Panc1 (cell line): ENCODE measurements at regions not wholly inside any gene's neighbourhood (a gene's known extent, or its start where the extent isn't known, plus 50 kb on each side); places are given as distances from the start of the nearest gene placed in this dataset.

Source experiments
- ATAC-seq: fragments of 200-7000 bp; cut with Tn5 transposase; 2 replicates; pipeline ENCODE4 v1.9.1; 2020; ENCODE audit warnings: mild to moderate bottlenecking, moderate library complexity
- BruUV-seq: library from RNA; stranded (reverse); fragments of 400-500 nt; replicated peaks from 2 replicates; lab custom pipeline; 2021; lab: Mats Ljungman, UMichigan
- CTCF ChIA-PET: fragments of 300-600 bp; sonication (Branson Sonifier 250); formaldehyde crosslinking; loops from one replicate; lab custom pipeline; 2022; ENCODE audit warnings: antibody characterized with exemption; lab: Charles Lee
- POLR2A ChIA-PET: fragments of 300-600 bp; sonication (Branson Sonifier 250); formaldehyde crosslinking; loops from one replicate; lab custom pipeline; 2022; ENCODE audit warnings: antibody characterized with exemption; lab: Charles Lee
- DNase-seq: peaks from one replicate; pipeline ENCODE4 v3.0.0-alpha.2; 2010; ENCODE audit warnings: low read depth, low spot score
- H3K27ac ChIP-seq: 2 replicates; pipeline ENCODE4 v1.5.1; 2011; ENCODE audit warnings: mild to moderate bottlenecking, low read length, inconsistent platforms
- H3K27me3 ChIP-seq: fragments of 200-500 bp; sonication (Bioruptor generic); 2 replicates; pipeline ENCODE4 v1.6.0; 2014; ENCODE audit warnings: low read length, inconsistent platforms; ENCODE audit not compliant: control insufficient read depth, insufficient read depth
- H3K36me3 ChIP-seq: fragments of 200-500 bp; sonication (Bioruptor generic); 2 replicates; pipeline ENCODE4 v1.5.1; 2014; ENCODE audit warnings: inconsistent platforms, mild to moderate bottlenecking, low read length, moderate library complexity; ENCODE audit not compliant: control insufficient read depth, insufficient read depth
- H3K4me1 ChIP-seq: 2 replicates; pipeline ENCODE4 v1.5.1; 2011; ENCODE audit warnings: inconsistent platforms, mild to moderate bottlenecking, low read length, moderate library complexity; ENCODE audit not compliant: control insufficient read depth, insufficient read depth
- H3K4me3 ChIP-seq, 2 experiments: 2 replicates each; pipeline ENCODE4 v1.5.1; 2011 to 2012; ENCODE audit warnings: low read depth in 2 of 2, low read length in 2 of 2, mild to moderate bottlenecking in 2 of 2, inconsistent platforms in 1 of 2, moderate library complexity in 1 of 2
- H3K9me3 ChIP-seq: fragments of 200-500 bp; sonication (Bioruptor generic); 2 replicates; pipeline ENCODE4 v1.5.1; 2014; ENCODE audit warnings: low read depth, mild to moderate bottlenecking, inconsistent platforms, low read length, moderate library complexity; ENCODE audit not compliant: control insufficient read depth, insufficient read depth
- CTCF ChIP-seq: fragments of 450-650 bp; IDR thresholded peaks from 2 replicates; pipeline ENCODE4 v1.5.1; 2017; ENCODE audit warnings: mild to moderate bottlenecking
- POLR2AphosphoS5 ChIP-seq: IDR thresholded peaks from 2 replicates; pipeline ENCODE4 v1.6.1; 2012; ENCODE audit warnings: mild to moderate bottlenecking, low read depth, low read length, moderate library complexity
- REST ChIP-seq, 2 experiments: IDR thresholded peaks; 2 replicates each; pipeline ENCODE4 v1.6.1; 2011 to 2012; ENCODE audit warnings: low read depth in 2 of 2, control low read depth in 1 of 2, low read length in 1 of 2, mild to moderate bottlenecking in 1 of 2, moderate library complexity in 1 of 2; ENCODE audit not compliant: insufficient read depth in 1 of 2
- SIN3A ChIP-seq: IDR thresholded peaks from 2 replicates; pipeline ENCODE4 v1.6.1; 2012; ENCODE audit warnings: low read depth, mild to moderate bottlenecking, low read length, moderate library complexity, borderline replicate concordance; ENCODE audit not compliant: insufficient read depth
- TCF7L2 ChIP-seq: IDR thresholded peaks from 2 replicates; pipeline ENCODE4 v1.6.1; 2011; ENCODE audit warnings: mild to moderate bottlenecking, low read depth, low read length, inconsistent platforms
- in situ Hi-C: cut with HindIII; loops from 2 replicates; pipeline ENCODE4 v1.10.0; 2016; ENCODE audit warnings: low sequenced_read_pairs, low pct_unique_long_range_greater_than_20kb
- intact Hi-C: fragments of 100-400 bp; cut with micrococcal nuclease; formaldehyde crosslinking; loops from one replicate; pipeline ENCODE4 v1.10.0; 2022; ENCODE audit not compliant: unreplicated experiment

DNA sequence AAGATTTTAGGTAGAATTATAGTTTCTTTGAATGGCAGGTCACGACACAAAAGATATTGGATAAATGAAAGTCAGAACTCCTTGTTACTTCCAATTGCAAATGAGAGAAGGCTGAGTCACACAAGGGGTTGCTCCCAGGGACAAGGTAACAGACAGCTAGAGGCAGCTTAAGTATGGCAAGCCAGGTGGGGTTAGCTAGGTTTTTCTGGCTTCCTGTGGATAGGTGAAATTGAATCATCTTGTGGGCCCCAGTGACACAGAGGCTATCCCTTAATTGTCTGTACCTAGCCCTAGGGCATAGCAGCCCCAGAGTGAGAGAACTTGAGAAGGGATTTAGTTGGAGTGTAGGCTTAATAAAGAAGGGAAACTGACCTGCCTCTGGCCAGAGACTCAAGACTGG lies 407.7 kb upstream of the SLC8A1 start:
- no TSS peak for BruUV-seq
- no peaks in the 10 kb centered on the region for H3K36me3 ChIP-seq
- in situ Hi-C loops (no loop called here), intact Hi-C loops (no loop called here)
- no peaks in the 10 kb centered on the region for H3K9me3 ChIP-seq
- ChIA-PET CTCF (no interaction called here), POLR2A (no interaction called here)
- ATAC-seq (no peak), DNase-seq (no peak)
- H3K4me3 ChIP-seq, result no peak overlapping the region
- no peak overlapping the region for H3K27ac ChIP-seq
- no peak for TF ChIP-seq CTCF
- H3K27me3 ChIP-seq, result no peaks in the 10 kb centered on the region
- no peaks in the 10 kb centered on the region for H3K4me1 ChIP-seq

- TF ChIP-seq SIN3A (no peak), TCF7L2 (no peak), CTCF (no peak), REST (IDR thresholded peaks at IDR 0.05; ENCODE audit: insufficient read depth in 1 of 2, low read depth in 2 of 2, low read length in 1 of 2) (no peak), POLR2AphosphoS5 (no peak)
- in situ Hi-C loops, result no loop called here
- BruUV-seq, result no TSS peak
- Histone ChIP-seq H3K27me3 (no peaks in the 10 kb centered on the region), H3K36me3 (no peaks in the 10 kb centered on the region), H3K4me1 (no peaks in the 10 kb centered on the region), H3K27ac (no peak overlapping the region), H3K9me3 (no peaks in the 10 kb centered on the region), H3K4me3 (no peak overlapping the region)
- DNase-seq, result no peak
- CTCF ChIA-PET, result no interaction called here
- intact Hi-C loops, result no loop called here
- no peak for ATAC-seq
- POLR2A ChIA-PET, result interaction anchor here (0.7 kb wide), 1 partner anchor 289 kb away, joined by 3 read pairs; no protein-coding TSS in a partner anchor
Observed at GRCh38 chr2:40867829-40868228, 415.9 kb upstream of the SLC8A1 start.

GRCh38 chr2:40872580-40872979 lies 420.7 kb upstream of the SLC8A1 start:
- ChIA-PET CTCF (no interaction called here), POLR2A (no interaction called here)
- DNase-seq (no peak), ATAC-seq (no peak)
- no peak overlapping the region for H3K27ac ChIP-seq
- no peaks in the 10 kb centered on the region for H3K9me3 ChIP-seq
- H3K27me3 ChIP-seq, result no peaks in the 10 kb centered on the region
- H3K36me3 ChIP-seq, result no peaks in the 10 kb centered on the region
- no TSS peak for BruUV-seq
- H3K4me1 ChIP-seq, result no peaks in the 10 kb centered on the region
- in situ Hi-C loops (no loop called here), intact Hi-C loops (no loop called here)
- no peak overlapping the region for H3K4me3 ChIP-seq
- TF ChIP-seq POLR2AphosphoS5 (no peak), TCF7L2 (no peak), REST (IDR thresholded peaks at IDR 0.05; ENCODE audit: insufficient read depth in 1 of 2, low read depth in 2 of 2, low read length in 1 of 2) (no peak), SIN3A (no peak), CTCF (no peak)
